ENCODE measurements at regions not wholly inside any gene's neighbourhood (a gene's known extent, or its start where the extent isn't known, plus 50 kb on each side); places are given as distances from the start of the nearest gene placed in this dataset.

- no peak overlapping the region for H2BK12ac ChIP-seq (ENCODE audit: low read depth, low read length)
- no peak overlapping the region for H3K9ac ChIP-seq (replicated peaks in 1 of 4; ENCODE audit: extremely low read depth in 1 of 4, low read depth in 3 of 4, low read length in 3 of 4)
- no peak overlapping the region for H4K8ac ChIP-seq (ENCODE audit: extremely low read depth, insufficient read depth, low read length)
- ChIA-PET POLR2A (ENCODE audit: partially characterized antibody) (interaction anchor here (1.4 kb wide), 1 partner anchor 9 kb away, joined by 3 read pairs; no protein-coding TSS in a partner anchor), CTCF (ENCODE audit: partially characterized antibody) (interaction anchor here (0.6 kb wide), 1 partner anchor 39 kb away, joined by 4 read pairs; no protein-coding TSS in a partner anchor)
- H3K27ac ChIP-seq (ENCODE audit: low read depth, low read length): no peak overlapping the region
- H2BK20ac ChIP-seq (ENCODE audit: low read length): no peak overlapping the region
- no peak overlapping the region for H3K4ac ChIP-seq (replicated peaks; ENCODE audit: insufficient read length, low read depth, low read length)
- no peak overlapping the region for H2AFZ ChIP-seq (ENCODE audit: low read length)
- H3K14ac ChIP-seq (ENCODE audit: insufficient read length): no peak overlapping the region
- H3K18ac ChIP-seq (ENCODE audit: extremely low read depth, low read length): no peak overlapping the region
- DNase-seq (ENCODE audit: low read depth in 1 of 2, low spot score in 2 of 2): no peak
- FAIRE-seq: no peak
- no peak overlapping the region for H2AK5ac ChIP-seq (ENCODE audit: low read depth, low read length)
- TF ChIP-seq NRF1 (IDR thresholded peaks at IDR 0.05; ENCODE audit: low read depth, low read length) (no peak), CREB1 (IDR thresholded peaks at IDR 0.05) (no peak), SIN3A (conservative IDR thresholded peaks at IDR 0.05 in 1 of 2, IDR thresholded peaks at IDR 0.05 in 1 of 2; ENCODE audit: low read depth in 1 of 2, low read length in 2 of 2) (no peak), RNF2 (IDR thresholded peaks at IDR 0.05; ENCODE audit: borderline replicate concordance, low read depth, low read length, missing control alignments, poor library complexity, severe bottlenecking) (no peak), POU5F1 (IDR thresholded peaks at IDR 0.05; ENCODE audit: low read depth, low read length) (no peak)
- TF ChIP-seq, protein P1, sequence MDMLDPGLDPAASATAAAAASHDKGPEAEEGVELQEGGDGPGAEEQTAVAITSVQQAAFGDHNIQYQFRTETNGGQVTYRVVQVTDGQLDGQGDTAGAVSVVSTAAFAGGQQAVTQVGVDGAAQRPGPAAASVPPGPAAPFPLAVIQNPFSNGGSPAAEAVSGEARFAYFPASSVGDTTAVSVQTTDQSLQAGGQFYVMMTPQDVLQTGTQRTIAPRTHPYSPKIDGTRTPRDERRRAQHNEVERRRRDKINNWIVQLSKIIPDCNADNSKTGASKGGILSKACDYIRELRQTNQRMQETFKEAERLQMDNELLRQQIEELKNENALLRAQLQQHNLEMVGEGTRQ (IDR thresholded peaks at IDR 0.05; ENCODE audit: low read length): no peak
- WGBS, 2 experiments (ENCODE audit: extremely low coverage in 1 of 2, insufficient coverage in 1 of 2, insufficient read length in 1 of 2, insufficient replicate concordance in 2 of 2, low coverage in 1 of 2, low lambda C conversion rate in 2 of 2, missing lambda C conversion rate in 1 of 2): 97% methylated on average over 3 of the region's 3 CpGs; no CpG with 5 or more reads in 1 of the 2 experiments
- peaks cover 0 to 2% (median 0%) of the 10 kb centered on the region in 4 experiments; a peak in 1 of 7 replicates for H3K4me1 ChIP-seq (replicated peaks in 1 of 4; ENCODE audit: control insufficient read depth in 3 of 4, insufficient read depth in 4 of 4, low read length in 3 of 4)
- no peak overlapping the region for H3K4me3 ChIP-seq (ENCODE audit: extremely low read depth in 1 of 4, insufficient read depth in 2 of 4, low read depth in 3 of 4, low read length in 4 of 4)
- H3K9me3 ChIP-seq (ENCODE audit: insufficient read depth in 2 of 2, low read depth in 1 of 2, low read length in 1 of 2): no peaks in the 10 kb centered on the region
- H3K4me2 ChIP-seq (ENCODE audit: insufficient read depth in 1 of 2, low read depth in 2 of 2, low read length in 2 of 2): no peak overlapping the region
- no peak overlapping the region for H2BK15ac ChIP-seq (ENCODE audit: low read length)
- H3K27me3 ChIP-seq (replicated peaks in 1 of 4; ENCODE audit: control insufficient read depth in 3 of 4, extremely low read depth in 1 of 4, insufficient read depth in 3 of 4, low read length in 3 of 4): no peaks in the 10 kb centered on the region
- no peak overlapping the region for H2BK120ac ChIP-seq (replicated peaks; ENCODE audit: low read depth, low read length)
- no peak overlapping the region for H3K56ac ChIP-seq (replicated peaks; ENCODE audit: insufficient read length, low read depth, low read length)
- H2BK5ac ChIP-seq (ENCODE audit: low read depth, low read length): no peak overlapping the region
- H4K5ac ChIP-seq (ENCODE audit: insufficient read length, low read depth, low read length): no peak overlapping the region
- no peaks in the 10 kb centered on the region for H3K79me2 ChIP-seq (ENCODE audit: control insufficient read depth in 1 of 2, insufficient read depth in 2 of 2, low read length in 2 of 2)
- H3K36me3 ChIP-seq (ENCODE audit: control insufficient read depth in 2 of 4, insufficient read depth in 4 of 4, low read length in 3 of 4): no peaks in the 10 kb centered on the region
- no peaks in the 10 kb centered on the region for H3K23me2 ChIP-seq (ENCODE audit: low read depth, low read length)
- H4K20me1 ChIP-seq (replicated peaks in 1 of 2; ENCODE audit: control insufficient read depth in 1 of 2, insufficient read depth in 2 of 2, low read length in 2 of 2): no peaks in the 10 kb centered on the region
- H3K23ac ChIP-seq (ENCODE audit: insufficient read length): no peak overlapping the region
- no peaks in the 10 kb centered on the region for H3K79me1 ChIP-seq (ENCODE audit: low read depth, low read length)
- H4K91ac ChIP-seq (replicated peaks; ENCODE audit: insufficient read length, low read length): no peak overlapping the region
Observed at GRCh38 chr13:106109391-106109791, 426.1 kb downstream of the EFNB2 start.
